ENCODE measurements at regions not wholly inside any gene's neighbourhood (a gene's known extent, or its start where the extent isn't known, plus 50 kb on each side); places are given as distances from the start of the nearest gene placed in this dataset.
"Not testable (repeated sequence)": the region's sequence is repeated elsewhere in the genome, so short reads cannot be mapped to it uniquely, and the experiment has no call there.

DNA sequence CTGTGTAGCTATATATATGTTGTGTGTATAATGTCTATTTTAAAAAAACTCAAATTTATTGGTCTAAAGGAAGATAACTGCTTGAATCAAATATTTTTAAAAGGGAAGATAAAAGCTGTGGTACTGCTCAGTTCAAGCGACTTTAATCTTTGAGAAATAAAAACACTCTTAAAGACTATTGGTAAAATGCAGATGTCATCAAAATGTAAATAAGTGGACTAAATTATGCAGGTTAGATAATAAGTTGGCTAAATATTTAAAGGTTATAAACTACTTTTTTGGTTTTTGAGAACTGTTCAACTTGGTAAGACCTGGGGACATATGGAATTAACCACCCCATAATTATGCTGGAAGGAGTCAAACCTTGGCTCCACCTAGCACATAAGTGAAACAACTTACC is 144.7 kb upstream of the ITM2A start:
- DNase-seq (ENCODE audit: low read depth in 4 of 4, low spot score in 3 of 4), result no peak

DNA sequence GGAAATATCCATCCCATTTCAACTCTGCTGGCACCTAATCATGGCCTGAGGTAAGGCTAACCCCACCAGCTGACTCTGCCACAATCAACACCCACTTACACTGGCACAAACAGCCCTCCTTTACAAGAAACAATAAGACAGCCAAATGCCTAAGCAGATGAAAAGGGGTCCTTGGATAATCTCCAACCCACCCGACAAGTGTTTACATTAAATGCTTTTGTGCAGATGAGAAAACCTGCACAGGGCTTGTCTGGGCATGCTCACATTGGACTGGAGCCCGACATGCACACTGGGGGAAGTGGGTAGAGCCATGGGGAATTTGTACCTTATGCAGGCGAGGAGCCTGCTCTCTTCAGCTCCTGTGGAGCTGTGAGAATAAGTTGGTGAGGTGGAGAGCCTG is 138.9 kb upstream of the ITM2A start:
- no peak for DNase-seq (ENCODE audit: low read depth in 4 of 4, low spot score in 3 of 4)

DNA sequence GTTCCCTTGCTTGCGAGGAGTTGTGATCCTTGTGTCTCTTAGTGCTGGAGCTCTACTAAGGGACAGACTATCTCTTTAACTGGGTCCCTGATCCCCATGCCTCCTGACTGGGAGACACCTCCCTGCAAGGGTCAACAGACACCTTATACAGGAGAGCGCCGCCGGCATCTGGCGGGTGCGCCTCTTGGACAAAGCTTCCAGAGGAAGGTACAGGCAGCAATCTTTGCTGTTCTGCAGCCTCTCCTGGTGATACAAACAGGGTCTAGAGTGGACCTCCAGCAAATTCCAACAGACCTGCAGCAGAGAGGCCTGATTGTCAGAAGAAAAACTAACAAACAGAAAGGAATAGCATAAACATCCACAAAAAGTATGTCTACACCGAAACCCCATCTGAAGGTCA is 115.6 kb upstream of the ITM2A start:
- no peak for DNase-seq (ENCODE audit: low read depth in 4 of 4, low spot score in 3 of 4)

DNA sequence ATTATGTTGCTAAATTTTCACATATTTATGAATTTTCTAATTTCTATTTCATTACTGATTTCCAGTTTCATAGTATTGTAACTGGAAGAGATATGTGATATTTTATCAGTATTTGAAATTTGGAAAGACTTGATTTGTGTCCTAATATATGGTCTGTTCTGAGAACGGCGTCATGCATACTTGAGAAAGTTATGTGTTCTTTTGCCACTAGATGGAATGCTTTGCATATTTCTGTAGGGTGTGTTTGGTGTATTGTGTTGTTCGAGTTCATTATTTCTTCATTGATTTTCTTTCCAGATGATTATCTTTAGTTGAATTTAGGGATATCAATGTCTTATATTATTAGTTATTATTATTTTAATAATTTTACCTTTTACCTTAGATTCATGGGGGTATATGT is 110.6 kb upstream of the ITM2A start:
- no peak for DNase-seq (ENCODE audit: low read depth in 4 of 4, low spot score in 3 of 4)

DNA sequence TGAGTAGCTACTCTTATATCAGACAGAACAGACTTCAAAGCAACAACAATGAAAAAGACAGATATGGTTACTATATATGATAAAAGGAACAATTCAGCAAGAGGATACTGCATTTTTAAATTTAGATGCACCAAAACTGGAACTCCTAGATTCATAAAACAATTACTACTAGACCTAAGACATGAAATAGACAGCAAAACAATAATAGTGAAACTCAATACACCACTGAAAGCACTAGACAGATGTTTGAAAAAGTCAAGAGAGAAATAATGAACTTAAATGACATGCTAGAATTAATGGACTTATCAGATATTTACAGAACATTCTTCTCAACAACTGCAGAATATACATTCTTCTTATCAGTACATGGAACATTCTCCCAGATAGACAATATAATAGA is 99.5 kb upstream of the ITM2A start:
- no peak for DNase-seq (ENCODE audit: low read depth in 4 of 4, low spot score in 3 of 4)

DNA sequence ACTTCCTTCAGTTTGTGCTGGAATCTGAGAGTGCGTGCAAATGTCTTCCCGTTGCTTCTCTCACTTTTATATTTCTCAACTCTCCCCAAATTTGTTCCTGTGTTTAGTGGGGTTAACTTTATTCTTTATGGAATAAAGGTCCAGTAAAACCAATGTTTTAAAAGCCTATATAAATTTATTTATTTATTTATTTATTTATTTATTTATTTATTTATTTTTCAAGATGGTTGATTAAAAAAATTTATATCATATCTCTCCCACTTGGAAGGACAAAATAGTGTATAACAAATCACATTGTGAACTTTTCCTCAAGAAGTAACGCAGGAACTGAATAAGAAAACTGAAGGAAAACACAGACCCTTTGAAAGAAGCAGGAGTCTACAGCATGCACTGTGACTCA is 95.3 kb upstream of the ITM2A start:
- no peak for DNase-seq (ENCODE audit: low read depth in 4 of 4, low spot score in 3 of 4)

DNA sequence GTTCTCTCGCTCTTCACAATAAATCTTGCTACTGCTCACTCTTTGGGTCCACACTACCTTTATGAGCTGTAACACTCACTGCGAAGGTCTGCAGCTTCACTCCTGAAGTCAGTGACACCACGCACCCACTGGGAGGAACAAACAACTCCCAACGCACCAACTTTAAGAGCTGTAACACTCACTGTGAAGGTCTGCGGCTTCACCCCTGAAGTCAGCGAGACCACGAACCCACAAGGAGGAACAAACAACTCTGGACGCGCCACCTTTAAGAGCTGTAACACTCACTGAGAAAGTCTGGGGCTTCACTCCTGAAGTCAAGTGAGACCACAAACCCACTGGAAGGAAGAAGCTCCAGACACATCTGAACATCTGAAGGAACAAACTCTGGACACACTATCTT is 89.5 kb upstream of the ITM2A start:
- not testable (repeated sequence) for DNase-seq (ENCODE audit: low read depth in 4 of 4, low spot score in 3 of 4)

DNA sequence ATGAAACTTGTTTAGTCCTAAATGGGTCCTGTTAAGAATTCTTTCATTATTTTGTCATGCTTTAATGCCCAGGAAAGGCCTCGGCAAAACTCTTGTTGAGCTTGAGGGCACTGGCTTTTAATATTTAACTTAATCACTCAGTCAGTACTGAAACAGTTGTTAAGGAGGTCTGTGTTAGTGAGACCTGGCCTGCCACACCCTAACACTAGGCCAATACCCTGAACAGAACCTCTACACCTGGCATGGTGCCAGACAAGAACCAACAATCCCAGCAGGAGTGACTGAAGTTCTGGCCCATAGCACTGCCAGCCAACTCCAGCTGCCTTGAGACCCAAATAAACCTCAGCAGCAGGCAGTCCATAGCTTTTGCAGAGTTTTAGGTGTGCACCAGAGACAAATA is 85.7 kb upstream of the ITM2A start:
- DNase-seq (ENCODE audit: low read depth in 4 of 4, low spot score in 3 of 4), result peak in 1 of 4 donors; percentile 4

DNA sequence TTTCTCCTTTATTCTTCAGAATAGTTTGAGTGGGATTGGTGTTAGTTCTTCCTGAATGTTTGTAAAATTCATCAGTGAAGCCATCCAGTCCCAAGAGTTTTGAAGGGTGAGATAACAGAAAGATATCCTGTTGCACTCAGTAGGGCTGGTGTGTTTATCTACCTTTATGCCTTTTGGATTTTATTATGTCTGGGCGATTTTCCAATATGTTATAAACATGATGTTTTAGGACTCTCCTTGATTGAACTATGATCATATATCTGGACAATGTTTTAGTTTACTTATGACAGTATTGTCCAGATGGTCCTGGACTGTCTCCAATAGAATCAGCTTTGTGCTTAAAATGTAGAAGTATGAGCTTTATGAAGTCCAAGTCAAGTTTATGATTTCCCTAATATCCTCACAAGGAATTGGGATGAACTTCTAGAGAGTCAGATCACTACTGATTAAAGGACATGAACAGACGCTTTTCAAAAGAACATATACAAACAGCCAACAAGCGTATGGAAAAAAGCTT is 77.6 kb upstream of the ITM2A start:
- no peak for DNase-seq (ENCODE audit: low read depth in 4 of 4, low spot score in 3 of 4)

DNA sequence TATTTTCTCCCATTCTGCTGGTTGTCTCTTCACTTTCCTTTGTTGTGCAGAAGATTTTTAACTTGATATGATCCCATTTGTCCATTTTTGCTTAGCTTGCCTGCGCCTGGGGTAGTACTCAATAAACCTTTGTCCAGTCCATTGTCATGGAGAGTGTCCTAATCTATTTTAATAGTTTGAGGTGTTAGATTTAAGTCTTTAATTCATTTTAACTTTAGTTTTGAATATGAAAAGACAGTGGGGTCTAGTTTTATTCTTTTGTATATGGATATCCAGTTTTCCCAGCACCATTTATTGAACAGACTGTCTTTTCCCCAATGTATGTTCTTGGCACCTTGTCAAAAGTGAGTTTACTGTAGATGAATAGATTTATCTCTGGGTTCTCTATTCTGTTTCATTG is 76.0 kb upstream of the ITM2A start:
- DNase-seq (ENCODE audit: low read depth in 4 of 4, low spot score in 3 of 4), result no peak

DNA sequence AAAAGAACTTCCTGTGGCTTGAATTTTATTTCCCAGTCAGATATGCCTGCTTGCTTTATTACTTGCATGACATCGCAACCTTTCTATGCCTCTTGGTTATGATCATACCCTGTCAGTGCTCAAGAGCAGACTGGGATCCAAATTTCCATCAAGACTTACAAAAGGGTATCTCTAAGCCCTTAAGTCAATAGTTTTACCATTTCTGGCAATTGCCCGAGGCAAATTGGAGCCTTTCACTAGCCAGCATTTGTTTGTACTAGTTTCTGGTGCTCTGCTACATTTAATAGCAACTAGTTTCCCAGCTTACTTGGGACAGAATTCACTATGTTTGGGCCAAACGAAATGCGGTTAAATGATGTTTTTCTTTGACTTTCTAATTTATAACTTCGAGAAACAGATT is 73.2 kb upstream of the ITM2A start:
- no peak for DNase-seq (ENCODE audit: low read depth in 4 of 4, low spot score in 3 of 4)

Data from left renal pelvis (tissue), 4 donors.